Thoracic aorta (tissue), 2 donors: ENCODE measurements at regions not wholly inside any gene's neighbourhood (a gene's known extent, or its start where the extent isn't known, plus 50 kb on each side); places are given as distances from the start of the nearest gene placed in this dataset.
"Not testable (repeated sequence)": the region's sequence is repeated elsewhere in the genome, so short reads cannot be mapped to it uniquely, and the experiment has no call there.

Experiments
- ATAC-seq: fragments of 150-250 bp; one replicate; pipeline ENCODE4 v1.8.0; 2017; ENCODE audit warnings: low read depth; ENCODE audit not compliant: insufficient number of reproducible peaks, low FRiP score
- DNase-seq: peaks from one replicate; pipeline ENCODE4 v3.0.0-alpha.2; 2020; ENCODE audit warnings: low spot score
- H3K27ac ChIP-seq, 2 donors: fragments of 200-600 bp; sonication (generic); 1 replicate in 1 of 2; 2 replicates in 1 of 2; pipeline ENCODE4 v1.5.1; 2016; ENCODE audit warnings: mild to moderate bottlenecking in 2 of 2, moderate library complexity in 2 of 2
- H3K27me3 ChIP-seq: fragments of 200-600 bp; sonication (generic); replicated peaks from 2 replicates; pipeline ENCODE4 v1.6.0; 2016; ENCODE audit warnings: mild to moderate bottlenecking; ENCODE audit not compliant: insufficient read depth
- H3K36me3 ChIP-seq: fragments of 200-600 bp; sonication (generic); one replicate; pipeline ENCODE4 v1.5.1; 2016
- H3K4me1 ChIP-seq, 2 donors: fragments of 200-600 bp; sonication (generic); 1 replicate in 1 of 2; 2 replicates in 1 of 2; pipeline versions ENCODE4 v1.5.1 to v1.6.0; 2016; ENCODE audit warnings: low read depth in 2 of 2, mild to moderate bottlenecking in 1 of 2; ENCODE audit not compliant: control insufficient read depth in 1 of 2
- H3K4me3 ChIP-seq: fragments of 200-600 bp; sonication (generic); 2 replicates; pipeline ENCODE4 v1.5.1; 2016; ENCODE audit warnings: mild to moderate bottlenecking
- H3K9me3 ChIP-seq: fragments of 200-600 bp; sonication (generic); 2 replicates; pipeline ENCODE4 v1.5.1; 2016
- CTCF ChIP-seq: fragments of 200-600 bp; sonication (generic); IDR thresholded peaks from one replicate; pipeline ENCODE4 v1.5.1; 2019; ENCODE audit warnings: antibody characterized with exemption

GRCh38 chr7:13751766-13752165 lies 237.7 kb downstream of the ETV1 start:
- Histone ChIP-seq H3K27ac (no peak overlapping the region), H3K4me1 (no peaks in the 10 kb centered on the region), H3K27me3 (no peaks in the 10 kb centered on the region), H3K9me3 (no peaks in the 10 kb centered on the region), H3K36me3 (no peaks in the 10 kb centered on the region), H3K4me3 (no peak overlapping the region)
- ATAC-seq: no peak
- TF ChIP-seq CTCF: no peak
- DNase-seq: no peak

- DNase-seq: no peak
- H3K9me3 ChIP-seq: no peaks in the 10 kb centered on the region
- no peak for ATAC-seq
- no peaks in the 10 kb centered on the region for H3K27me3 ChIP-seq
- H3K4me3 ChIP-seq: no peak overlapping the region
- no peaks in the 10 kb centered on the region for H3K4me1 ChIP-seq
- H3K36me3 ChIP-seq: no peaks in the 10 kb centered on the region
- H3K27ac ChIP-seq: no peak overlapping the region
- no peak for TF ChIP-seq CTCF
Measured at GRCh38 chr7:13757841-13758240, 231.6 kb downstream of the ETV1 start.

- H3K27ac ChIP-seq, H3K4me3 ChIP-seq, H3K9me3 ChIP-seq, ATAC-seq, H3K4me1 ChIP-seq, DNase-seq, H3K27me3 ChIP-seq, H3K36me3 ChIP-seq: not testable (repeated sequence)
Measured at GRCh38 chr7:13765853-13766252, 223.6 kb downstream of the ETV1 start.

GRCh38 chr7:13770305-13770704 lies 219.2 kb downstream of the ETV1 start:
- Histone ChIP-seq H3K4me1 (no peaks in the 10 kb centered on the region), H3K4me3 (no peak overlapping the region), H3K9me3 (no peaks in the 10 kb centered on the region), H3K36me3 (no peaks in the 10 kb centered on the region), H3K27ac (no peak overlapping the region), H3K27me3 (no peaks in the 10 kb centered on the region)
- ATAC-seq: no peak
- DNase-seq: no peak
- TF ChIP-seq CTCF: no peak

GRCh38 chr7:13774976-13775375 lies 214.5 kb downstream of the ETV1 start:
- H3K4me1 ChIP-seq: no peaks in the 10 kb centered on the region
- no peaks in the 10 kb centered on the region for H3K36me3 ChIP-seq
- no peak for TF ChIP-seq CTCF
- H3K27me3 ChIP-seq: no peaks in the 10 kb centered on the region
- H3K4me3 ChIP-seq: no peak overlapping the region
- DNase-seq (no peak), ATAC-seq (no peak)
- no peaks in the 10 kb centered on the region for H3K9me3 ChIP-seq
- no peak overlapping the region for H3K27ac ChIP-seq

GRCh38 chr7:13777242-13777641 lies 212.2 kb downstream of the ETV1 start:
- H3K9me3 ChIP-seq: no peaks in the 10 kb centered on the region
- no peak overlapping the region for H3K27ac ChIP-seq
- no peak for TF ChIP-seq CTCF
- ATAC-seq (no peak), DNase-seq (no peak)
- H3K36me3 ChIP-seq: no peaks in the 10 kb centered on the region
- no peaks in the 10 kb centered on the region for H3K4me1 ChIP-seq
- H3K4me3 ChIP-seq: no peak overlapping the region
- H3K27me3 ChIP-seq: no peaks in the 10 kb centered on the region
